Activated B cell treated with CpG ODN at 0.5 μM for 24 hours (primary cell): ENCODE measurements at regions not wholly inside any gene's neighbourhood (a gene's known extent, or its start where the extent isn't known, plus 50 kb on each side); places are given as distances from the start of the nearest gene placed in this dataset.

Experiments used
- ATAC-seq: fragments of 200-7000 bp; cut with Tn5 transposase; one replicate; pipeline ENCODE4 v1.10.0; 2021; ENCODE audit warnings: low read depth, mild to moderate bottlenecking, moderate library complexity
- CTCF ChIA-PET: fragments of 350-600 bp; sonication (Branson Sonifier 250); formaldehyde crosslinking; loops from one replicate; lab custom pipeline; 2021; ENCODE audit warnings: antibody characterized with exemption; lab: Charles Lee
- POLR2A ChIA-PET: fragments of 350-600 bp; sonication (Branson Sonifier 250); formaldehyde crosslinking; loops from one replicate; lab custom pipeline; 2021; ENCODE audit warnings: antibody characterized with exemption; lab: Charles Lee
- DNase-seq: peaks from one replicate; pipeline ENCODE4 v3.0.0; 2022
- H3K27ac Mint-ChIP-seq: one replicate; pipeline ENCODE4 v1.8.0; 2020; ENCODE audit warnings: mixed read lengths
- H3K27me3 Mint-ChIP-seq: one replicate; pipeline ENCODE4 v1.8.0; 2021; ENCODE audit warnings: mixed read lengths
- H3K36me3 Mint-ChIP-seq: one replicate; pipeline ENCODE4 v1.8.0; 2021; ENCODE audit warnings: low read depth, mixed read lengths
- H3K4me1 Mint-ChIP-seq: one replicate; pipeline ENCODE4 v1.8.0; 2021; ENCODE audit warnings: mixed read lengths
- H3K4me3 Mint-ChIP-seq: one replicate; pipeline ENCODE4 v1.8.0; 2020; ENCODE audit warnings: mild to moderate bottlenecking, mixed read lengths
- H3K9me3 Mint-ChIP-seq: one replicate; pipeline ENCODE4 v1.8.0; 2020; ENCODE audit warnings: mixed read lengths
- CTCF ChIP-seq: fragments of 200-600 bp; IDR thresholded peaks from one replicate; pipeline ENCODE4 v1.8.0; 2022; ENCODE audit warnings: antibody characterized with exemption, mild to moderate bottlenecking
- intact Hi-C: fragments of 100-400 bp; cut with micrococcal nuclease; formaldehyde crosslinking; loops from one replicate; pipeline ENCODE4 v1.15.1; 2024

DNA sequence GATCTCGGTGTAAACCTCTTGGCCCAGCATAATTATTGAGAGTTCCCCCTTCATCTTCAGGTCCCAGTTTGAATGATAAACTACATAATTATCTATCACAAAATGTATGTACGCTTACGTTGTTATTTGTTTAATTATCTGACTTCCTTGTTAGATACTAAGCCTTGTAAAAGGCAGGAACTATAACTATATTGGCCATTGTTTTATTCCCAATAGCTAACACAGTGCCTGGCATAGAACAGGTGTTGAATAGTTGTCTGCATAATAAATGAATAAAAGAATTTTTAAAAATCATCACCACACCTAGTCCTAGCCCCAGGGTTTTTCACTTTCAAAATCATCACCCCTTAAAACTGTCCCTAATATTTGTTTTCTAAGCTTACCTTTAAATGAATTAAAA is 207.9 kb downstream of the MREG start:
- TF ChIP-seq CTCF: no peak
- no peak for DNase-seq
- no peaks in the 10 kb centered on the region for H3K36me3 Mint-ChIP-seq
- no peak for ATAC-seq
- CTCF ChIA-PET: no interaction called here
- H3K27me3 Mint-ChIP-seq: peaks cover 6% of the 10 kb centered on the region
- no peak overlapping the region for H3K27ac Mint-ChIP-seq
- H3K4me1 Mint-ChIP-seq: peaks cover 15% of the 10 kb centered on the region
- POLR2A ChIA-PET: no interaction called here
- peaks cover 2% of the 10 kb centered on the region for H3K9me3 Mint-ChIP-seq
- no peak overlapping the region for H3K4me3 Mint-ChIP-seq
- intact Hi-C loops: no loop called here

GRCh38 chr2:215803150-215803549 is 210.2 kb downstream of the MREG start:
- H3K27me3 Mint-ChIP-seq: peaks cover 13% of the 10 kb centered on the region
- intact Hi-C loops: no loop called here
- POLR2A ChIA-PET: no interaction called here
- no peaks in the 10 kb centered on the region for H3K36me3 Mint-ChIP-seq
- no peak for TF ChIP-seq CTCF
- ATAC-seq (no peak), DNase-seq (no peak)
- H3K9me3 Mint-ChIP-seq: peaks cover 2% of the 10 kb centered on the region
- CTCF ChIA-PET: no interaction called here
- H3K27ac Mint-ChIP-seq: no peak overlapping the region
- H3K4me1 Mint-ChIP-seq: no peaks in the 10 kb centered on the region
- no peak overlapping the region for H3K4me3 Mint-ChIP-seq

GRCh38 chr2:215799194-215799593 is 214.2 kb downstream of the MREG start:
- no peak for TF ChIP-seq CTCF
- DNase-seq (no peak), ATAC-seq (no peak)
- POLR2A ChIA-PET: no interaction called here
- Mint-ChIP-seq H3K27ac (no peak overlapping the region), H3K27me3 (peaks cover 15% of the 10 kb centered on the region), H3K9me3 (peaks cover 2% of the 10 kb centered on the region), H3K4me3 (no peak overlapping the region), H3K4me1 (no peaks in the 10 kb centered on the region), H3K36me3 (no peaks in the 10 kb centered on the region)
- CTCF ChIA-PET: no interaction called here
- intact Hi-C loops: no loop called here

DNA sequence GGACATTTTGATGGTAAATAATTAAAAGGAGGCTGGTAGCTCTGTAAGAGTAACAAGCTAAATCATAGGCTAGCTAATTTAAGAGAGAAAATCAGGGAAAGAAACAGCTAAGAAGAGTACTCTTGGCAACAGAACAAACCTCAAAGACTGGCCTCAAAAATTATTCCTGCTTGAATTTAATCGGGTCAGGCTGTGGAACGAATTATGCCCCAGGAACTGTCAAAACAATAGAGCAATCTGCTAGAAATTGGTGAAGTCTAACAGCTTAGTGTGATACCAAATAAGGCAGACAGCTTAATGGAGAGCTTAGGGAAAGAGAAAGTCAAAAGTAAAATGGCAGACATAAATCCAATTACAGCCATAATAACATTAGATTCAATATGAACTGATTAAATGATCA is 215.7 kb downstream of the MREG start:
- Mint-ChIP-seq H3K4me1 (no peaks in the 10 kb centered on the region), H3K4me3 (no peak overlapping the region), H3K27me3 (peaks cover 15% of the 10 kb centered on the region), H3K27ac (no peak overlapping the region), H3K36me3 (no peaks in the 10 kb centered on the region), H3K9me3 (peaks cover 2% of the 10 kb centered on the region)
- intact Hi-C loops: no loop called here
- DNase-seq (no peak), ATAC-seq (no peak)
- ChIA-PET CTCF (no interaction called here), POLR2A (no interaction called here)
- TF ChIP-seq CTCF: no peak

DNA sequence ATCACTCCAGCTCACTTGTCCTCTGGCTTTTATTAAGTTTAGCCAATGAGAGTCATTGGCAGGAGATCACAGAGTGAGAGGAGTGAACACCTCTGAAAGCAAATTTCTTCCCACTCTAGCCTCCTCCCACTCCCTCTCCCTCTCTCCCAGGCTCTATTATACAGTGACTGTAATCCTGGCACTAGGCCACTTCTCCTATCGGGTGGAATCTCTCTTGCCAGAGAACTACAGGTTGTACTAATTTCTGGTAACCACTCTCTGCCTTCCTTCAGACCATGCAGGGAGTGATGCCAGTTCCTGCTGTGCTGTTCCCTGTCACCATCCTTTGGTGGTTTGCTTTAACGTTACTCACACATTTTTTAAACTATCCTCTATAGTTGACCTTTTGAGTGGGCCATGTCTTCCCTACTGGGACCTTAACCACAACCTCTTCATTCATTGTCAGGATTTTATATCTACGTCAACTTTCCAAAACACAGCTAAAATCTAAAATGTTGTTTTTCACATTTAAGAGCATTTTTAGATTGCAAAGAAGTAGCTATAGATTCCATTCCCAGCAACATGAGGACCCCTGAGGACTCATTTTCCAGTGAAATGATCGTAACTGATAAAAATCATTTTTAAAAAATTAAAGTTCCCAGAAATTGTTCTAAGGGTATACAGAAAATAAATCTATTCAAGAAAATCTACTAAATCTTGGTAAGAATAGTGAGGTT is 217.1 kb downstream of the MREG start:
- Mint-ChIP-seq H3K4me3 (no peak overlapping the region), H3K4me1 (no peaks in the 10 kb centered on the region), H3K9me3 (no peaks in the 10 kb centered on the region), H3K36me3 (no peaks in the 10 kb centered on the region), H3K27ac (no peak overlapping the region), H3K27me3 (peaks cover 15% of the 10 kb centered on the region)
- DNase-seq (no peak), ATAC-seq (no peak)
- CTCF ChIA-PET: no interaction called here
- intact Hi-C loops: no loop called here
- POLR2A ChIA-PET: no interaction called here
- TF ChIP-seq CTCF: no peak
